Activated CD8-positive, alpha-beta T cell treated with anti-CD3 and anti-CD28 coated beads for 36 hours (primary cell): ENCODE measurements at regions not wholly inside any gene's neighbourhood (a gene's known extent, or its start where the extent isn't known, plus 50 kb on each side); places are given as distances from the start of the nearest gene placed in this dataset.

Experiments
- ATAC-seq: fragments of 200-7000 bp; cut with Tn5 transposase; one replicate; pipeline ENCODE4 v1.10.0; 2021; ENCODE audit warnings: mild to moderate bottlenecking, moderate library complexity
- CTCF ChIA-PET: fragments of 350-600 bp; sonication (Branson Sonifier 250); formaldehyde crosslinking; loops from one replicate; lab custom pipeline; 2021; ENCODE audit warnings: antibody characterized with exemption; lab: Charles Lee
- POLR2A ChIA-PET: fragments of 350-600 bp; sonication (Branson Sonifier 250); formaldehyde crosslinking; loops from one replicate; lab custom pipeline; 2021; ENCODE audit warnings: antibody characterized with exemption; lab: Charles Lee
- DNase-seq: peaks from one replicate; pipeline ENCODE4 v3.0.0-alpha.2; 2020
- H3K27ac Mint-ChIP-seq: one replicate; pipeline ENCODE4 v1.8.0; 2021; ENCODE audit warnings: mild to moderate bottlenecking, mixed read lengths
- H3K27me3 Mint-ChIP-seq: one replicate; pipeline ENCODE4 v1.8.0; 2021; ENCODE audit warnings: mixed read lengths
- H3K36me3 Mint-ChIP-seq: one replicate; pipeline ENCODE4 v1.8.0; 2021; ENCODE audit warnings: low read depth, mixed read lengths
- H3K4me1 Mint-ChIP-seq: one replicate; pipeline ENCODE4 v1.8.0; 2021; ENCODE audit warnings: low read depth, mixed read lengths
- H3K4me3 Mint-ChIP-seq: one replicate; pipeline ENCODE4 v1.8.0; 2021; ENCODE audit warnings: mild to moderate bottlenecking, moderate library complexity, mixed read lengths
- H3K9me3 Mint-ChIP-seq: one replicate; pipeline ENCODE4 v1.8.0; 2021; ENCODE audit warnings: mixed read lengths
- CTCF ChIP-seq: fragments of 200-600 bp; IDR thresholded peaks from one replicate; pipeline ENCODE4 v1.8.0; 2022; ENCODE audit warnings: antibody characterized with exemption, mild to moderate bottlenecking
- intact Hi-C: fragments of 100-400 bp; cut with micrococcal nuclease; formaldehyde crosslinking; loops from one replicate; pipeline ENCODE4 v1.10.0; 2022

GRCh38 chr12:92546259-92546634, 156.5 kb upstream of the PLEKHG7 start:
- Mint-ChIP-seq H3K4me1 (peaks cover 15% of the 10 kb centered on the region), H3K27ac (no peak overlapping the region), H3K27me3 (no peaks in the 10 kb centered on the region), H3K4me3 (no peak overlapping the region), H3K9me3 (peaks cover 6% of the 10 kb centered on the region), H3K36me3 (peaks cover 11% of the 10 kb centered on the region)
- DNase-seq (no peak), ATAC-seq (no peak)
- ChIA-PET POLR2A (interaction anchor here (1.3 kb wide), 1 partner anchor 10 kb away, joined by 3 read pairs; no protein-coding TSS in a partner anchor), CTCF (no interaction called here)
- TF ChIP-seq CTCF: no peak
- intact Hi-C loops: no loop called here

- intact Hi-C loops: no loop called here
- Mint-ChIP-seq H3K27me3 (no peaks in the 10 kb centered on the region), H3K36me3 (peaks cover 21% of the 10 kb centered on the region), H3K4me3 (no peak overlapping the region), H3K4me1 (peaks cover 34% of the 10 kb centered on the region), H3K9me3 (peaks cover 4% of the 10 kb centered on the region), H3K27ac (no peak overlapping the region)
- no peak for TF ChIP-seq CTCF
- CTCF ChIA-PET: interaction anchor here (0.7 kb wide), 1 partner anchor 1695 kb away, joined by 3 read pairs; no protein-coding TSS in a partner anchor
- no peak for DNase-seq
- ATAC-seq: no peak
- POLR2A ChIA-PET: no interaction called here
Observed at GRCh38 chr12:92544322-92544721, 158.5 kb upstream of the PLEKHG7 start.

DNA sequence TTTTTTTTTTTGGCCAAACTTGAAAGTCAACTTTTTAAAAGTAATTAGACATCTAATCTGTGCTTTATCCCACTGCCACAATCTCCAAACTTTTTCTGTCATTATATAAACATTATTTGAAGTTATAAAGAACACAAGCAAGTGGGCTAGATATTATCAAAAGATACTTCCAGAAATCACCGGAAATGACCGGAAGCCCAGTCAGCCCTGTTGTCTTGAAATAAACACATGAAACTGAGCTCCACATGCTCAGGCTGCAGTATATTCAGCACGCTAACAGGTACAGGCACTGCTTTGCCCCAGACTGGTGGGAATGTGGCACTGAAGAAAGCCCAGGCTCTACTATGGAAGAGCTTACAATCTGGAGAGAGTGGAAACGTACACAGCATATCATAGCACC, 158.9 kb upstream of the PLEKHG7 start:
- no peak overlapping the region for H3K27ac Mint-ChIP-seq
- ATAC-seq (no peak), DNase-seq (no peak)
- intact Hi-C loops: no loop called here
- peaks cover 39% of the 10 kb centered on the region for H3K4me1 Mint-ChIP-seq
- H3K36me3 Mint-ChIP-seq: peaks cover 20% of the 10 kb centered on the region
- TF ChIP-seq CTCF: no peak
- H3K4me3 Mint-ChIP-seq: no peak overlapping the region
- no peaks in the 10 kb centered on the region for H3K27me3 Mint-ChIP-seq
- ChIA-PET CTCF (no interaction called here), POLR2A (no interaction called here)
- H3K9me3 Mint-ChIP-seq: peaks cover 2% of the 10 kb centered on the region

GRCh38 chr12:92543359-92543758, 159.4 kb upstream of the PLEKHG7 start:
- Mint-ChIP-seq H3K9me3 (peaks cover 3% of the 10 kb centered on the region), H3K27me3 (no peaks in the 10 kb centered on the region), H3K27ac (no peak overlapping the region), H3K4me3 (no peak overlapping the region), H3K4me1 (peaks cover 44% of the 10 kb centered on the region), H3K36me3 (peaks cover 20% of the 10 kb centered on the region)
- POLR2A ChIA-PET: no interaction called here
- no peak for TF ChIP-seq CTCF
- CTCF ChIA-PET: no interaction called here
- intact Hi-C loops: no loop called here
- DNase-seq (no peak), ATAC-seq (no peak)

DNA sequence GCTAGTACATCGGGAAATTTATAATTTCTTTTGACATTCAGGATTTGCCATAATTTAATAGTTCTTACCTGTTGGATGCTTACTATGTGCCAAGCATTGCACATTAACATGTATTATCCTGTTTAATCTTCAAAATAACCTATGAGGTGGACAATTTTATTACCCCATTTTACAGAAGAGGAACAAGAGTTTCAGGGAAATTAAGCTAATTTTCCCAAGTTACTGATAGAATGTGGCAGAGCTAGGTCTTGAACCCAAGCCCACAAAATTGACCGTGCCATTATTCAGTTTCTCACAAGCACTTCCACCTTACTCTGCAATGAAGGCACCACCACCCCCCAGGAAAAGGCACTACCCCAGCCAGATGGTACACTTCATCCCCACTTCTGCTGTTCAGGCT, 161.1 kb upstream of the PLEKHG7 start:
- ChIA-PET POLR2A (interaction anchor here (1.1 to 1.8 kb wide), 3 partner anchors 16 to 138 kb away, joined by 3 to 5 read pairs (median 3); no protein-coding TSS in a partner anchor), CTCF (interaction anchor here (1.1 to 1.9 kb wide), 2 partner anchors 38 to 63 kb away, joined by 3 to 6 read pairs; no protein-coding TSS in a partner anchor)
- peak overlapping the region; percentile 58 for H3K27ac Mint-ChIP-seq
- H3K27me3 Mint-ChIP-seq: no peaks in the 10 kb centered on the region
- H3K4me1 Mint-ChIP-seq: peaks cover 52% of the 10 kb centered on the region
- H3K9me3 Mint-ChIP-seq: peaks cover 3% of the 10 kb centered on the region
- H3K36me3 Mint-ChIP-seq: peaks cover 23% of the 10 kb centered on the region
- ATAC-seq (no peak), DNase-seq (no peak)
- TF ChIP-seq CTCF: no peak
- no peak overlapping the region for H3K4me3 Mint-ChIP-seq
- intact Hi-C loops: no loop called here
